ENCODE measurements at regions not wholly inside any gene's neighbourhood (a gene's known extent, or its start where the extent isn't known, plus 50 kb on each side); places are given as distances from the start of the nearest gene placed in this dataset.
"Not testable (repeated sequence)": the region's sequence is repeated elsewhere in the genome, so short reads cannot be mapped to it uniquely, and the experiment has no call there.

- DNase-seq (ENCODE audit: low read depth, low spot score): not testable (repeated sequence)
Measured at GRCh38 chr15:20192982-20193929, 348.3 kb downstream of the GOLGA6L6 start.

- not testable (repeated sequence) for DNase-seq (ENCODE audit: low read depth, low spot score)
Measured at GRCh38 chr15:20191508-20192125, 350.0 kb downstream of the GOLGA6L6 start.

GRCh38 chr15:20188611-20189010 is 353.0 kb downstream of the GOLGA6L6 start:
- DNase-seq (ENCODE audit: low read depth, low spot score): not testable (repeated sequence)

GRCh38 chr15:20187370-20188355 is 353.9 kb downstream of the GOLGA6L6 start:
- not testable (repeated sequence) for DNase-seq (ENCODE audit: low read depth, low spot score)

GRCh38 chr15:20184879-20185278 is 356.7 kb downstream of the GOLGA6L6 start:
- not testable (repeated sequence) for DNase-seq (ENCODE audit: low read depth, low spot score)

- not testable (repeated sequence) for DNase-seq (ENCODE audit: low read depth, low spot score)
Measured at GRCh38 chr15:20168221-20168620, 373.4 kb downstream of the GOLGA6L6 start.

GRCh38 chr15:20153528-20153927 is 388.1 kb downstream of the GOLGA6L6 start:
- not testable (repeated sequence) for DNase-seq (ENCODE audit: low read depth, low spot score)

- DNase-seq (ENCODE audit: low read depth, low spot score): not testable (repeated sequence)
Measured at GRCh38 chr15:20148679-20149078, 392.9 kb downstream of the GOLGA6L6 start.

GRCh38 chr15:20148008-20148407 is 393.6 kb downstream of the GOLGA6L6 start:
- DNase-seq (ENCODE audit: low read depth, low spot score): not testable (repeated sequence)

GRCh38 chr15:20144333-20145036 is 397.1 kb downstream of the GOLGA6L6 start:
- not testable (repeated sequence) for DNase-seq (ENCODE audit: low read depth, low spot score)

- not testable (repeated sequence) for DNase-seq (ENCODE audit: low read depth, low spot score)
Measured at GRCh38 chr15:20142906-20143305, 398.7 kb downstream of the GOLGA6L6 start.

- DNase-seq (ENCODE audit: low read depth, low spot score): not testable (repeated sequence)
Measured at GRCh38 chr15:20142410-20142809, 399.2 kb downstream of the GOLGA6L6 start.

- DNase-seq (ENCODE audit: low read depth, low spot score): not testable (repeated sequence)
Measured at GRCh38 chr15:20124668-20125067, 416.9 kb downstream of the GOLGA6L6 start.

GRCh38 chr15:20106026-20106425 is 435.6 kb downstream of the GOLGA6L6 start:
- DNase-seq (ENCODE audit: low read depth, low spot score): peak; percentile 0

- not testable (repeated sequence) for DNase-seq (ENCODE audit: low read depth, low spot score)
Measured at GRCh38 chr15:20105011-20105990, 436.3 kb downstream of the GOLGA6L6 start.

- DNase-seq (ENCODE audit: low read depth, low spot score): not testable (repeated sequence)
Measured at GRCh38 chr15:20104551-20104950, 437.0 kb downstream of the GOLGA6L6 start.

GRCh38 chr15:20102862-20103261 is 438.7 kb downstream of the GOLGA6L6 start:
- peak; percentile 1 for DNase-seq (ENCODE audit: low read depth, low spot score)

- DNase-seq (ENCODE audit: low read depth, low spot score): not testable (repeated sequence)
Measured at GRCh38 chr15:20102209-20102608, 439.4 kb downstream of the GOLGA6L6 start.

GRCh38 chr15:20101281-20101680 is 440.3 kb downstream of the GOLGA6L6 start:
- not testable (repeated sequence) for DNase-seq (ENCODE audit: low read depth, low spot score)
